ENCODE measurements at regions not wholly inside any gene's neighbourhood (a gene's known extent, or its start where the extent isn't known, plus 50 kb on each side); places are given as distances from the start of the nearest gene placed in this dataset.

- TF ChIP-seq NFYB (IDR thresholded peaks at IDR 0.05; ENCODE audit: insufficient read depth, low read depth, low read length): no peak
- TF ChIP-seq REST (IDR thresholded peaks at IDR 0.05; ENCODE audit: low read depth, low read length): no peak
These were observed 1454.1 kb downstream of the UQCRFS1 start (continued) for GRCh38 chr19:27758626-27759505.

- intact Hi-C loops (cut with micrococcal nuclease; ENCODE audit: unreplicated experiment): no loop called here
- no peaks in the 10 kb centered on the region for H3K79me2 ChIP-seq (ENCODE audit: control insufficient read depth, insufficient read depth, low read length)
- TF ChIP-seq SIX5 (IDR thresholded peaks at IDR 0.05; ENCODE audit: low read depth, low read length, severe bottlenecking) (no peak), BACH1 (IDR thresholded peaks at IDR 0.05; ENCODE audit: borderline replicate concordance) (no peak), IKZF1 (conservative IDR thresholded peaks at IDR 0.05) (no peak), EGR1 (IDR thresholded peaks at IDR 0.05; ENCODE audit: borderline replicate concordance in 1 of 2, low read depth in 2 of 2, low read length in 2 of 2) (no peak), NFYB (IDR thresholded peaks at IDR 0.05; ENCODE audit: insufficient read depth, low read depth, low read length) (no peak), SREBF1 (IDR thresholded peaks at IDR 0.05; ENCODE audit: low read length) (no peak), KAT2A (conservative IDR thresholded peaks at IDR 0.05; ENCODE audit: control insufficient read depth, low read depth, low read length) (no peak), ZNF592 (IDR thresholded peaks at IDR 0.05) (no peak), CBX3 (IDR thresholded peaks at IDR 0.05; ENCODE audit: borderline replicate concordance, low read depth) (no peak), CREB1 (IDR thresholded peaks at IDR 0.05; ENCODE audit: low read depth) (no peak), NR2C2 (IDR thresholded peaks at IDR 0.05; ENCODE audit: borderline replicate concordance, control insufficient read depth, insufficient read length, low read depth) (no peak), EP300 (IDR thresholded peaks at IDR 0.05; ENCODE audit: borderline replicate concordance in 1 of 2, control insufficient read depth in 1 of 2, low read depth in 2 of 2, low read length in 2 of 2) (no peak)
- no peaks in the 10 kb centered on the region for H3K36me3 ChIP-seq (ENCODE audit: control insufficient read depth in 2 of 2, insufficient read depth in 2 of 2, low read length in 1 of 2)
- H3K27ac ChIP-seq (ENCODE audit: control insufficient read depth, insufficient read depth): no peak overlapping the region
- ChIA-PET CTCF (no interaction called here), POLR2A (no interaction called here), RAD21 (ENCODE audit: unreplicated experiment) (no interaction called here), SMC1A (ENCODE audit: uncharacterized antibody, unreplicated experiment) (no interaction called here)
- 44% methylated on average over 6 of the region's 6 CpGs for WGBS (ENCODE audit: insufficient coverage, insufficient replicate concordance, low lambda C conversion rate, missing lambda C conversion rate)
- H3K4me3 ChIP-seq: no peak overlapping the region
- in situ Hi-C loops (cut with MboI): no loop called here
- FAIRE-seq: no peak
- H3K9me3 ChIP-seq (replicated peaks; ENCODE audit: control insufficient read depth, insufficient read depth, low read length): no peaks in the 10 kb centered on the region; the same call in 2 of the 3 replicates
- no peak overlapping the region for H2AFZ ChIP-seq (ENCODE audit: control insufficient read depth, low read depth, low read length)
- no peaks in the 10 kb centered on the region for H3K27me3 ChIP-seq (replicated peaks in 1 of 2; ENCODE audit: control insufficient read depth in 2 of 2, insufficient read depth in 2 of 2, low read length in 1 of 2)
- no peak for ATAC-seq
- no peaks in the 10 kb centered on the region for H4K20me1 ChIP-seq (ENCODE audit: control insufficient read depth, insufficient read depth)
- no peaks in the 10 kb centered on the region for H3K4me1 ChIP-seq (ENCODE audit: control insufficient read depth, insufficient read depth, low read length)
- no peak overlapping the region for H3K9ac ChIP-seq (ENCODE audit: control insufficient read depth, insufficient read depth, low read length)
- BruUV-seq (replicated peaks): no TSS peak
- DNase-seq (ENCODE audit: low read depth, low spot score): no peak
- no peak overlapping the region for H3K4me2 ChIP-seq (ENCODE audit: control insufficient read depth, insufficient read depth)
These were observed 1458.3 kb downstream of the UQCRFS1 start for GRCh38 chr19:27754700-27755099.
